Embryonic facial prominence (tissue), 1 donor: ENCODE measurements at regions not wholly inside any gene's neighbourhood (a gene's known extent, or its start where the extent isn't known, plus 50 kb on each side); places are given as distances from the start of the nearest gene placed in this dataset.

Experiments
- DNase-seq: peaks from one replicate; pipeline ENCODE4 v3.0.0-alpha.2; 2016; ENCODE audit errors: extremely low spot score

DNA sequence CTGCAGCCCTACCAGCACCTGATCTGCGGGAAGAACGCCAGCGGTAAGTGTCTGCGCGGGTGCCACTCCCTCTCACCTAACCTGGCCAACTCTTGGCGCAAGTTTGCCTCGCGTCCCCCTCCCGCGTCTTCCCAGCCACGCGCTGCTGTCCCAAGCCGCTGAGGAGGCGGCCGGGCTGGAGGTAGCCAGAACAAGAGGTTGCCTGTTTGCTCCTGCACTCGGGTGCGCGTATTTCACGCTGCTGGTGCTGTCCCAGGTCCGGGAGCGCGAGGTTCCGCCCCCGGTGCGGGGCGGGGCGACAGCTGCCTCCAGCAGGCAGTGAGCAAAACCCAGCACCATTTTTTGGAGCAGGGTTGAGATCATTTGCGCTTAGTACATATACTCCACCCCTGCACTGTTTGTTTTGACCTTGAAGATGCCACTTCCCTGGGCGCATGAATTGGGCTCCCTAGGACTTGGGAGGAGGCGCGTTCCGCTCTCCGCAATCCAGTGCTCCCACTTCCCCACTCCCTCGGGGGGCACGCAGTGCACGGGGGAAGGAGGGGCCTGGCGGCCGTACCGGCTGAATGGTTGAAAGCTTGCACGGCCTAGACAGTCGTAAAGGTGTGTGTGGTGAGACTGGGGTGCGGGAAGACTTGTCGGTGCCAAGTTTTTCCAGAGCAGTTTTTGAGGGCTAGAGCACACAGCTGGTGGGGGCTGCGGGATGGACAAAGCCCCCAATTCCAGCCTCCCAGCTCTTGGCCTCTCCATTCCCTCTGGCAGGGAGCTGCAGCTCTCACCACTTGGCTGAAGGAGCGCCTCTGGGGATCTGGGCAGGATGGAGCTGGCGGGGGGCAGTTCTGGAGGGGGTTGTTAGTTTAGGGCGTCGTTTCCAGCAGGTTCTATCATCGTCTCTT, 226.9 kb upstream of the CRY1 start:
- no peak for DNase-seq

- peak; percentile 72 for DNase-seq
These were observed 227.7 kb upstream of the CRY1 start for GRCh38 chr12:107320929-107321631.

DNA sequence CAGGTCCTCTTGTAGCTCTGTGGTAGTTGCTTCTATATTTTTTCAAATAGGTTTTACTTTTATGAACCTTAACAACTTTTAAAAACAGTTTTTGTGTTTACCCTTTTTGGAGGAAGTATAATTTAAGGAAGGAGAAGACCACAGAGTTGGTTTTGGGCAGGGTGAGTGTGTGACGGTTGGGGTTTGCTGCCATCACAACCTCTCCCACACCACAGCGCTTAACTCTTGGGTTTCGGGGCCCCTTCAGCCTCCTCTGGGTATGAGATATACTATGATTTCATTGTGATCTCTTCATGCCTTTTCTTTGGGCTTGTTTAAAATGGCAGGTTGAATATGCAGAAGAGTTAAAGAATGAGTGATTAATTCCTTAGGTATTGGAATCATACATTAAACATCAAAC, 228.7 kb upstream of the CRY1 start:
- DNase-seq: no peak

DNA sequence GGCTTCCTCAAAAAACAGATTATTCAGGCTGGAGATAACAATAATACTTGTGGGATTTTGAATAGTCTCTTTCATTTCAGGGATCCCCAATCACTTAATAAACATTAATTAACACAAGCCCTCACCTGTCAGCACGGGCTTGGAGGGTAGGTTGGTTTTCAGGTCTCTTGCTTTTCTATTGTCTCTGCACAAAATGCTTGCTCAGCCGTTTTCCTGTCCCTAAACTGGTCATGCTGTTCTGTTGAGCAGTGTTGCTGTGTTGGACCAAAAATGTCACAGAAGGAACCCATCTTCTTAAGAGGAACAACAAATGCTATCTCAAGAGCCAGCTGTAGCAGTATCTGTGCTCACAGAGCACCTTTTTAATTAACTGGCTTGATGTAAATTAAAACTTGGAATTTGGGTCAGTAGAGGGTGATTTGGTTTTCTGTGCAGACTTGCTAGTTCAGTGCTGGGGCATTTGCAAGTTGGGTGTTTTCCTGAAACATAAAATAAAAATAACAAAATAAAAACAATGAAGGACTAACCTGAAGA, 231.8 kb upstream of the CRY1 start:
- no peak for DNase-seq

GRCh38 chr12:107326237-107326636, 232.9 kb upstream of the CRY1 start:
- no peak for DNase-seq

DNA sequence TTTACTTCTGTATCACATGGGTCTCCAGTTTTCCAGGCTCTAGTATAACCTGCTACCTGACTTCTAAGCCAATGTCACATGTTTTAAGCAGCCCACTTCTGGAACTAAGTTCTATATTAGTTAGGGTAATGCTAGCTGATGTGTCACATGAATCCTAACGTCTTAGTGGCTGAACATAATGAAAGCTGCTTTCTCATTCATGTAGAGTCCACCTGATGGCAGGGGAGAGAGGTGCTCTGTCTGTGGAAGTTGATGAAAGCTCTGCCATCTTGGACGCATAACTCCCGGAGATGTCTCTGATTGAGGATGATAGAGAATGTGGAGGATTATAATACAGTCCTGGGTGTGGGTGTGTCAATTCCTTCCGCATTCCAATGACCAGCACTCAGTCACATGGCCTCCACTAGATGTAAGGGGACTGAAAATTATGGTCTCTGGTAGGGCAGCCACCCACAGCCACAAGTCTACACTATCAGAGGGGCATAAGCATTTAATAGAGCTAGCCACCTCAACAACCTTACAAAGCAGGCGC, 234.4 kb upstream of the CRY1 start:
- no peak for DNase-seq

DNA sequence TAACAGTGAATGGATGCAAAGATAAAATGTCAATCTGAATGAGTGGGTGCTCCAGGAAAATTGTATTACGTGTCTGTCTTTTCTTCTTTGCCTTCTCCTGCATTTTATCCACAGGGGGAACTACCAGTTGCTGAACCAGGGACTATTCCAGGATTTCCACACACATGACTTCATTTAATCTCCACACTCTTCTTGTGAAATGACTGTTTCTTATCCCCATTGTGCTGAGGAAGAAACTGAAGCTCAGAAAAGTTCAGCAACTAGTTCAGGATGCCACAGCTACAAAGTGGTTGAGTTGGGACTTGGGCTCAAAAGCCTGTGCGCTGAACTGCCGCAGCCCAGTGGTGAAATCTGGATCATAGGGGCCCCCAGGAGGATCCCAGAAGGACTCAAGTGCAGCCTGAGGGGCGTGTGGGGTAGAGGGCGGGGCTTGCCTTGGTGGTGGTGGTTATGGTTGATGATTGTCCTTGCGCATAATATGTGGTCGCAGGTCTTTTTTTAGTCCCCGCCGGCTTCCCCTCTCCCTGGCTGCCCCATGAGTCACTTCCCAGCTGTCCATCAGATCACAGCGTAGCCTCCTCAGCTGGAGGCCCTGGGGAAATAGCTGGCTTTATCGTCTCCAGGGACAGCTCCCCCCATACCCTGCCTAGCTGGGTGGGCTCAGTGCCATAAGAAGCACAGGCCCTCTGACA, 235.2 kb upstream of the CRY1 start:
- DNase-seq: no peak

DNA sequence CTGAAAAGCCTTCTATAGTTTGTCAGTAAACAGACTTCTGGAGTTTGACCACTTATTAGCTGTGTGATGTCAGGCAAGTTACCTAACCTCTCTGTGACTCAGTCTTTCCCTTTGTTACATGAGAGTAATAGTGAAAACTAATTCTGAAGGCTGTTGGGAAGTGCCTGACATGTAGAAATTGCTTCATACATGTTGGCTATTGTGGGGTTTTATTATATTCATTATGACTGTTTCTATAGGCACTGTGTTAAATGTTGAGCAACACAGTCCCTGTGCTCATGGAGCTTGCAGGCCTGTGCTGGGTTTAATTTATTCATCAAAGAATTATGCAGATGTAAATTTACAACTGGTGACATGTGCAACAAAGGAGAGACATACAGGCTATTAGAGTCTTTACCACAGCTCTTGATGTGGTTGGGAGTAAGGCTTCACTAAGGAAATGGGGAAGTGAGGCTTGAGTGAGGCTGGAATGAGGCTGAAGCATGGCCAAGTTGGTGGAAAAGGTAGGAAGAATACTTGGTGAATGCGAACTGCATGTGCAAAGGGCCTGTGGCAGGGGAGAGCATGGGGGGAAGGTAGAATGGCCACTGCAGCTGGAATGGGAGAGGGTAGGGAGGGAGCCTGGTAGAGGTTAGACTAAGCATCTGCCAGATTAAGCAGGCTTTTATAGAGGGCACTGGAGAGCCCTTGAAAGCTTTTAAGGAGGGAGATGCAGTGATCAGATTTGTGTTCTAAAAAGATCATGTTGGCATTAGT, 236.4 kb upstream of the CRY1 start:
- no peak for DNase-seq

DNA sequence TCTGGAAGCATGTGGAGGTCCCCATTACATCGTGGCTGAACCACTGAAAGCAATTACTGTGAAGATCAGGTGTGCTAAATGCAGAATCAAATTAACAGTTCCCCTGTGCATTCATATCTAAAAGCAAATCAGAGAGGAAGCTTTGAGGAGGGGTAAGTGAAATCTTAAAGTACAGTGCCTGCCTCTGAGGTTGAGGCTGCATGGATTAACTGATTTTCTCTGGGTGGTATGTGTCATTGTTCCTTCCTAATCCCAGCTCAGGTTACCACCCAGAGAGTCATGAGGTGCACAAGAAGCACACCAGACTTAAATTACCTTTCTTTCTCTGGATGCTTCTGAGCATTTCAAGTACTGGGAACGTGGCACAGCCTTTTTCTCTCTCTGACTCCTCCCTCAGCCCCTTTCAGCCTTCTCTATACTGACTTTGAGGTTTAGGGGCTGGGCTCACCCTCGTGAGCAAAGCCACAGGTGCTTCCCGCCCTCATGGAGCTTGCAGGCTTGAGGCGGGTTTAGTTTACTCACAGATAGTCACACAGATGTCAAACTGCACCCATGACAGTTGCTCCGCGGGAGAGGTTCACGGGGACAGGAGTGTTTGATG, 237.6 kb upstream of the CRY1 start:
- DNase-seq: no peak

DNA sequence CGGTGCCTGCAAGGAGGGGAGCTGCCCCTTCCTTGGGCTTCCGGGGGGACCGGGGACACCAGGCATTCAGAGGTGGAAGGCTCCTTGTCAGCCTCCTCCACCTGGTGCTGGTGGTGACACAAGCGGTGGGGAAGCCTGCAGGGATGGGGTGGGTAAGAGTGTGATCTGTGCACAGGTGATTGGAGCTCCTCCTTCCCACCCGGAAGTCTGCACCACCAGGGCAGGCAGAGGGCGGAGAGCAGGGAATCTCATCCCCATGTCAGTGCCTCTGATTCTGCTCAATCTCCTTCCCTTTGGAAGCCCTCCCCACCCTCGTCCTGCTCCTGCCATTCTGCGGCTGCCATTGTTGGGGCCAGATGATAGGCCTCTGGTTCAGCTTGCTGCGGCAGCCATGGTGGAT, 238.1 kb upstream of the CRY1 start:
- no peak for DNase-seq

DNA sequence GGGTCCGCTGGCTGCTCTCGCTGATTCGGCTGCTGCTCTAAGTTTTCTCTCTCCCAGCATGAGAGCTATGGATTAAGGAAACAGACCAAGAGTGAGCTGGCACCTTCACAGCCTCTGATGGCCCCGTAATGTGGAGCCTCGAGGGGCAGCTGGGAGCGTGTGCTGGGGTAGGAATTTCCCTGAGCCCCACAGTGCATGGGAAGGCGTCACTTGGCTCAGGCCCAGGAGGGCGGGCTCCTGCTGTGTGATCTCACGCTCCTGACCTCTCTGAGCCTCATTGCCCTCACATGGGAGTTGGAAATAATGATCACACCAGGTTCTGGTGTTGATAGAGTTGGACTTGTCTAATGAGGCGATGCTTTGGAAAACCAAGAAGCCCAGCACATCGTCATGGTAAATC, 238.6 kb upstream of the CRY1 start:
- no peak for DNase-seq

DNA sequence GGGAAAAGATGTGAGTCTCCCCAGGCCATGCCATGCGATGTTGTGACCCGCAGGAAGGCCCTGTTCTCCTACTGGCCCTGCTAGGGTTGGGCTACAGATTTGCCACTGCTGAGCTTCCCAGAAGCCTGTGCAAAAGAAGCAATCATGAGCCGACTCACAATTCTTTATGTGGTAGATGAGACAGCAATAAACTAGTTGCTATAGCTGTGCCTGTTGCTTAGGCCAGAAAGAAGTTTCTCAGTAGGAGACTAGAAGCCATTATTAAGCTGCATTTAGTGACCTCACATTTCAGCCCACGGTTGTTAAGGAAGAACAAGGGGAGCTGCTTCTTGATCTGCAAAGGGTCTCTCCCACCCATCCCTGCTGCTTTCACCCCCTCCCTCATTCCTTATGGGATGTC, 239.4 kb upstream of the CRY1 start:
- no peak for DNase-seq

GRCh38 chr12:107335802-107336570, 242.6 kb upstream of the CRY1 start:
- no peak for DNase-seq

GRCh38 chr12:107336695-107337094, 243.3 kb upstream of the CRY1 start:
- no peak for DNase-seq

DNA sequence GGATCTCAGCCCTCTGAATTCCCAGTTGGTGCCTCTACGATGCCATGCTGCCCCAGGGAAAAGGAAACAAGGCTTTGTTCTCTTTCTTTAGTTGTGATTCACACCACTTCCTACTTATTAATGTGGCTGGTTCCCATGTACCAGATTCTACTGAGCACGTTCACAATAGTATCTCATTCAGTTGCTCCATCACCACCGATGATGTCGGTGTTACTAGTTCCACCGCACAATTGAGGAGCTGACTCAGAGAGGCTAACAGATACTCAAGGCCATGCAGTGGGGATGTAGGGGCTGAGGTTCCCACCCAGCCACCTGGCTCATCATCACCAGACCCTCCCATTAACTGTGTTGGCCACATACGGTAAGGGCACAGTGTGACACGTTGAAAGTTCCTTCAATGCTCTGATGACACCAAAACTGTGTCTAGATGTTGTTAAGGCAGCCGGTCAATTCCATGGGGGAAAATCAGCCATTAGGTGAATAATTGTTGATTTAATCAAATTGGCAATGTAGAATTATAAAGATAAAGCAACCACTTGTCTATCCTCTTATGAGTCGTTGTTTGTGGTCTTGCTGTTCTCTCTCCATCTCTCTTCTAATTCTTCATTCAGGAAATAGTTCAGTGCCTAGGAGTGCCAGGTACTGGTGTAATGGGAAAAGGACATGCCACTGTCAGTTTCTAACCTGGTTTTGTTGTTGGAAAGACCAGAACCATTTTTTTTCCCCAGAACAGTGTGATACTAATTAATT, 244.2 kb upstream of the CRY1 start:
- DNase-seq: no peak

DNA sequence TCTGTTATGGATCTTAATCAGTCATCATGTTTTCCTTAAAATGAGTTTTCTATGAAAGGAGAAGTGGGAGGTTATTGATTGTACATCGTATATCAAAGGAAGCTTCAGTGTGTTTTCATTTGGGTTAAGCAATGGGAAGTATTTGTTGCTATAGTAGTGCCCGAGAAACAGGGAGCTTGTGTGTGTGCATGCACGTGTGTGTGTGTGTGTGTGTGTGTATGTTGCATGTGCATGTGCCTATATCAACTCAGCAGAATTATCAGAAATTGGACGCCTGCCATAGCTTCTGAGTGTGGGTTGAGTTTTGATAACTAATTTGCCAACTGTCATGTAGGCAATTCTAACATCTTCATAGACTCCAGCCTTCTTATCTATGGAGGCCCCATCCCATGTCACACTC, 246.1 kb upstream of the CRY1 start:
- DNase-seq: no peak

DNA sequence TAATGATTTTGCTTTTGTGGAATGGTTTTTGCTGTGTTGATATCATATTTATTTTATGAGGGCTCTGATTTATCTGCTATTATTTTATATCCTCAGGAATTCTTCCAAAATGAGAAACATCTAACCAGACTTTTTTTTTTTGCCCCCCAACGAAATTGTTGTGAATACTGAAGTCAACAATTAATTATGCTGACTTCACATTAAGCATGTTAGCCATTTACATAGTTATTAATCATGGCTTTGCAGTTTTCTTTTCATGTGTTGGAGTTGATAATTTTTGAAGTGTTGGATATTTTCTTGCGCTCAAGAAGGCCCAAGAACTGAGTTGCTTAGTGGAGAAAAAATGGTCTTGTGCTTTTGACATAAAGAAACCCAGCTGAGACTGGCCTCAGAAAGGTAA, 246.6 kb upstream of the CRY1 start:
- no peak for DNase-seq

GRCh38 chr12:107340898-107341297, 247.5 kb upstream of the CRY1 start:
- DNase-seq: no peak

DNA sequence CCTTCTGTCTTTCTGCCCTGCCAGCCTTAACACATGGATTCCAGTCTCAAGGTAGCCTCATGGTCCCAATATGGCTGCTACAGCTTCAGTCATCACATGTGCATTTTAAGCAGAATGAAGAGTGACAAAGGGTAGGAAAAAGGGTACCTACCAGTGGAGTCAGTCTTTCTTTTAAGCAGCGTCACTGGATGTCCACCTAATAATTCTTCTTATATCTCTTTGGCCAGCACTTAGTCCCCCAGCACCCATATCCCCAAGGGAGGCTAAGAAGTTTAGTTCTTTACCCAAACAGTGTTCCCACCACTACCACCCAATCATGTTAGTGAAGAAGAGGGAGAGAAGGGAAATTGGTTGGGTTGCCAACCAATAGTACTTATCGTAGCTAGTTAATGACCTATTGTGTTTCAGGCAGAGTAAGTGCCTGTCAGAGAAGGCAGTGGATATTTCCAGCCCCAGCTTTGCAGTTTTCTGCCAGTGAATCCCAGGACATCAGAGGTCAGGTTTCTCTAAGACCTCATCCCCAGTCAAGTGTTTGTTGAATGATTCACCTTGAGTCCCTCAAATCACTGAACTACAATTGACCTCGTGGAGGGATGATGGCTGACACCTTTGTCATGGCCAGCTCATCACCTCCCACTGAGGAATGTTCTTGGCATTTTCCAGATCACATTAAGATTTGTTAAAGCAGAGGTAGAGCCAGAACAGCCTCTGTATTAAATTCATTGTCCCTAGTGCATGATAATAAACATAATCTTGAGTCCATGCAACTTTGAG, 250.9 kb upstream of the CRY1 start:
- no peak for DNase-seq
